Loucy (cell line): ENCODE measurements at regions not wholly inside any gene's neighbourhood (a gene's known extent, or its start where the extent isn't known, plus 50 kb on each side); places are given as distances from the start of the nearest gene placed in this dataset.

Experiments used
- H2AFZ ChIP-seq: fragments of 200-600 bp; sonication (generic); 2 replicates; pipeline ENCODE4 v1.6.0; 2016; ENCODE audit warnings: antibody characterized with exemption, mild to moderate bottlenecking, low read length, moderate library complexity
- H3F3A ChIP-seq: fragments of 200-600 bp; 2 replicates; pipeline ENCODE4 v1.6.0; 2016; ENCODE audit warnings: antibody characterized with exemption, low read depth, mild to moderate bottlenecking
- H3K27me3 ChIP-seq: fragments of 200-600 bp; sonication (generic); 2 replicates; pipeline ENCODE4 v1.6.1; 2014; ENCODE audit warnings: low read length, mild to moderate bottlenecking; ENCODE audit not compliant: insufficient read depth, poor library complexity, severe bottlenecking
- H3K36me3 ChIP-seq: fragments of 200-600 bp; sonication (generic); 2 replicates; pipeline ENCODE4 v1.6.1; 2016; ENCODE audit warnings: low read length; ENCODE audit not compliant: insufficient read depth
- H3K4me1 ChIP-seq: fragments of 200-600 bp; sonication (generic); 2 replicates; pipeline ENCODE4 v1.5.1; 2014; ENCODE audit warnings: low read length, mild to moderate bottlenecking; ENCODE audit not compliant: insufficient read depth, poor library complexity, severe bottlenecking
- H3K4me2 ChIP-seq: fragments of 200-600 bp; sonication (generic); 2 replicates; pipeline ENCODE4 v1.6.0; 2014; ENCODE audit warnings: antibody characterized with exemption, low read length, low read depth, mild to moderate bottlenecking; ENCODE audit not compliant: poor library complexity, severe bottlenecking
- H3K4me3 ChIP-seq: fragments of 200-600 bp; sonication (generic); 2 replicates; pipeline ENCODE4 v1.5.1; 2014; ENCODE audit warnings: low read length, mild to moderate bottlenecking, mixed read lengths; ENCODE audit not compliant: poor library complexity, severe bottlenecking
- H3K79me2 ChIP-seq: fragments of 200-600 bp; sonication (generic); 2 replicates; pipeline ENCODE4 v1.6.1; 2014; ENCODE audit warnings: low read length; ENCODE audit not compliant: insufficient read depth
- H3K9ac ChIP-seq: fragments of 200-600 bp; sonication (generic); 2 replicates; pipeline ENCODE4 v1.6.0; 2014; ENCODE audit warnings: mild to moderate bottlenecking, low read depth, low read length, moderate library complexity; ENCODE audit not compliant: poor library complexity, severe bottlenecking
- H3K9me2 ChIP-seq: fragments of 200-600 bp; sonication (generic); replicated peaks from 2 replicates; pipeline ENCODE4 v1.6.1; 2016; ENCODE audit warnings: low read depth, low read length, mixed read lengths
- H3K9me3 ChIP-seq: fragments of 200-600 bp; sonication (generic); 2 replicates; pipeline ENCODE4 v1.6.1; 2014; ENCODE audit warnings: mild to moderate bottlenecking, antibody characterized with exemption, low read length, low read depth; ENCODE audit not compliant: insufficient read depth
- H4K20me1 ChIP-seq: fragments of 200-600 bp; sonication (generic); 2 replicates; pipeline ENCODE4 v1.6.0; 2014; ENCODE audit warnings: antibody characterized with exemption, low read length, mild to moderate bottlenecking; ENCODE audit not compliant: insufficient read depth, poor library complexity, severe bottlenecking
- EZH2phosphoT487 ChIP-seq: fragments of 200-600 bp; IDR thresholded peaks from 2 replicates; pipeline ENCODE4 v1.6.1; 2018; ENCODE audit warnings: antibody characterized with exemption, mild to moderate bottlenecking, moderate library complexity, borderline replicate concordance
- TF ChIP-seq, protein P1 (sequence below): fragments of 200-600 bp; sonication (generic); conservative IDR thresholded peaks from 2 replicates; pipeline ENCODE4 v1.5.1; 2014; ENCODE audit warnings: mild to moderate bottlenecking, antibody characterized with exemption, low read length

DNA sequence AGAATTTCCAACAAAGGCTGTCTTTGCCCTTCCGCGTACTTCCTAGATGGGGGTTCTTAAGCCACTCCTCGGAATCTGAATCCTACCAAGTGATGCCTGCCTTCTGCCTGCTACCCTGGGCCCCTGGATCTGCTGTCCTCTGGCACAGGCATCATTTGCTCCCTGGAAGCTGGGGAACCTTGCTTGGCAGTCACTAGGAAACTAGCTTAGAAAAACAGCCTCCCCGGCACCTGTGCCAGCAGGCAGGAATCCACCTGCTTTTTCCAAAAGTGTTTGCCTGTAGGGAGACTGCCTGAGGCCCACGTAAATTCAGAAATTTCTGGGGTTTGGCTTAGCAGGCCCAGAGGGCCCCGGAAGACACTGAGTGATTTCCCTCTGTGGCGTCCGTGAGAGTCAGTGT is 442.4 kb downstream of the TSHZ3 start:
- Histone ChIP-seq H3K4me2 (no peak overlapping the region), H3K4me1 (no peaks in the 10 kb centered on the region), H4K20me1 (no peaks in the 10 kb centered on the region), H3K36me3 (no peaks in the 10 kb centered on the region), H3K9ac (no peak overlapping the region), H3K9me3 (peaks cover 2% of the 10 kb centered on the region; the same call in 1 of the 2 replicates), H2AFZ (no peak overlapping the region), H3K27me3 (no peaks in the 10 kb centered on the region), H3K4me3 (no peak overlapping the region), H3F3A (no peaks in the 10 kb centered on the region), H3K9me2 (no peaks in the 10 kb centered on the region), H3K79me2 (no peaks in the 10 kb centered on the region)
- no peak for TF ChIP-seq EZH2phosphoT487
- TF ChIP-seq, protein P1, sequence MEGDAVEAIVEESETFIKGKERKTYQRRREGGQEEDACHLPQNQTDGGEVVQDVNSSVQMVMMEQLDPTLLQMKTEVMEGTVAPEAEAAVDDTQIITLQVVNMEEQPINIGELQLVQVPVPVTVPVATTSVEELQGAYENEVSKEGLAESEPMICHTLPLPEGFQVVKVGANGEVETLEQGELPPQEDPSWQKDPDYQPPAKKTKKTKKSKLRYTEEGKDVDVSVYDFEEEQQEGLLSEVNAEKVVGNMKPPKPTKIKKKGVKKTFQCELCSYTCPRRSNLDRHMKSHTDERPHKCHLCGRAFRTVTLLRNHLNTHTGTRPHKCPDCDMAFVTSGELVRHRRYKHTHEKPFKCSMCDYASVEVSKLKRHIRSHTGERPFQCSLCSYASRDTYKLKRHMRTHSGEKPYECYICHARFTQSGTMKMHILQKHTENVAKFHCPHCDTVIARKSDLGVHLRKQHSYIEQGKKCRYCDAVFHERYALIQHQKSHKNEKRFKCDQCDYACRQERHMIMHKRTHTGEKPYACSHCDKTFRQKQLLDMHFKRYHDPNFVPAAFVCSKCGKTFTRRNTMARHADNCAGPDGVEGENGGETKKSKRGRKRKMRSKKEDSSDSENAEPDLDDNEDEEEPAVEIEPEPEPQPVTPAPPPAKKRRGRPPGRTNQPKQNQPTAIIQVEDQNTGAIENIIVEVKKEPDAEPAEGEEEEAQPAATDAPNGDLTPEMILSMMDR, result no peak

DNA sequence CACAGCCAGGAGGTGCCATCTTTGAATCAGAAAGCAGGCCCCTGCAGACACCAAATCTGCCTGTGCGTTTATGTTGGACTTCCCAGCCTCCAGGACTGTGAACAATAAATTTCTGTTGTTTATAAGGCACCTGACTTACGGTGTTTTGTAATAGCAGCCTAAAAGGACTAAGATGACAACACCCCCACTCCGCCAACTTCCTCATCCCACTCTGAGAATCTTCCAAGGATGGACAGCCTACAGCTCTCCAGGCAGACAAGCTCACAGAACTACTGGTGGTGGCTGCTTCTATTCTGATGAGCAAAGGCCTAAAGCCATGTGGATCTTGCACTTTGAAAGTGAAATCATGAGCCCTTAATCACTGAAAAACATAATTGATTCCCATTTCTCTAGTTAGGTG is 449.2 kb downstream of the TSHZ3 start:
- Histone ChIP-seq H3K79me2 (no peaks in the 10 kb centered on the region), H3K9me3 (peaks cover 2% of the 10 kb centered on the region; the same call in 1 of the 2 replicates), H3K36me3 (no peaks in the 10 kb centered on the region), H3F3A (no peaks in the 10 kb centered on the region), H2AFZ (no peak overlapping the region), H3K4me3 (no peak overlapping the region), H3K4me2 (no peak overlapping the region), H3K9me2 (no peaks in the 10 kb centered on the region), H4K20me1 (no peaks in the 10 kb centered on the region), H3K27me3 (no peaks in the 10 kb centered on the region), H3K4me1 (no peaks in the 10 kb centered on the region), H3K9ac (no peak overlapping the region)
- no peak for TF ChIP-seq EZH2phosphoT487
- TF ChIP-seq, protein P1, result no peak

- Histone ChIP-seq H2AFZ (no peak overlapping the region), H3K9ac (no peak overlapping the region), H3K9me3 (peaks cover 2% of the 10 kb centered on the region; the same call in 1 of the 2 replicates), H4K20me1 (no peaks in the 10 kb centered on the region), H3K27me3 (no peaks in the 10 kb centered on the region), H3K9me2 (no peaks in the 10 kb centered on the region), H3K4me2 (no peak overlapping the region), H3K4me3 (no peak overlapping the region), H3F3A (no peaks in the 10 kb centered on the region), H3K4me1 (no peaks in the 10 kb centered on the region), H3K36me3 (no peaks in the 10 kb centered on the region), H3K79me2 (no peaks in the 10 kb centered on the region)
- TF ChIP-seq, protein P1, result no peak
- no peak for TF ChIP-seq EZH2phosphoT487
Observed at GRCh38 chr19:30898353-30899103, 450.7 kb downstream of the TSHZ3 start.
